ENCODE measurements at regions not wholly inside any gene's neighbourhood (a gene's known extent, or its start where the extent isn't known, plus 50 kb on each side); places are given as distances from the start of the nearest gene placed in this dataset.
"Not testable (repeated sequence)": the region's sequence is repeated elsewhere in the genome, so short reads cannot be mapped to it uniquely, and the experiment has no call there.

DNA sequence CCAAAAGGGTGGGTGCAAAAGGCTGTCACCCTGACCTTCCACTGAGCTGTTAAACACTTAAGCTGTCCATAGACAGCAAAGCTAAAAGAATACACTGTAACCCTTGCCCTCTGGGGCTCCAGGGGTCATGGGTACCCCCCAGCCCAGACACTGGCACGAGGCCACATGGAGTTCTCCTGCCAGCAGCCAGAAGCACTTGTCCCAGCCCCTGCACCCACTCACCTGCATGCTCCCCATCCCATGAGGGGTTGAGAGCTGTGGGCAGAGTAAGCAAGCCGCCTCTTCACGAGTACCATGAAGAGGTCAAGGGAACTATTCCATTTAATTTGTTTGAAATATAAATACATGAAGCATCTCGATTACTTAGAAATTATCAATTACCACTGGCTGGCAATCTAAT is 867.1 kb upstream of the ZEB2 start:
- Histone ChIP-seq H3K4me3 (ENCODE audit: low read length in 3 of 3) (no peak overlapping the region), H3K27me3 (ENCODE audit: control insufficient read depth in 3 of 3, insufficient read depth in 3 of 3, low read length in 3 of 3) (no peaks in the 10 kb centered on the region), H3K4me1 (ENCODE audit: control insufficient read depth in 3 of 3, insufficient read depth in 3 of 3, low read length in 3 of 3) (no peaks in the 10 kb centered on the region), H3K9me3 (ENCODE audit: control insufficient read depth in 3 of 3, low read length in 3 of 3) (no peaks in the 10 kb centered on the region), H3K27ac (ENCODE audit: low read depth, low read length) (no peak overlapping the region), H3K36me3 (ENCODE audit: control insufficient read depth in 3 of 3, insufficient read depth in 3 of 3, low read length in 3 of 3) (no peaks in the 10 kb centered on the region), H3K9ac (ENCODE audit: low read depth in 1 of 3, low read length in 3 of 3) (no peak overlapping the region)

DNA sequence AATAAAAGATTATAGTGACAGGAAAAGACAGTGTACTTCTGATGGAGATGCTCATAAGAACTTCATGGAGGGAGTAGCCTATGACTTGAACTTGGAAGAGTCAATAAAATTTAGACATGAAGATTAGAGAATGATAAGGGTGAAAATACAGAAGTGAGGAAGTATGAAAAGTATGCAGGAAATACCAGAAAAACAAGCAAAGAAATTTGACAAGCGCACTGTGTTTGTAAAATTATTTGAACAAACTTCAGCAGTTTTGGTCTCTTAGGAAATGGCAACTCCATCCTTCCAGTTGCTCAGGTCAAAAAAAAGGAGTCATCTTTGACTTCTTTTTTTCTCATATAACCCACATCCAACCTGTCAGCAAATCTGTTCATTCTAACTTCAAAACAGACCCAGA is 864.0 kb upstream of the ZEB2 start:
- no peaks in the 10 kb centered on the region for H3K9me3 ChIP-seq (ENCODE audit: control insufficient read depth in 3 of 3, low read length in 3 of 3)
- no peaks in the 10 kb centered on the region for H3K36me3 ChIP-seq (ENCODE audit: control insufficient read depth in 3 of 3, insufficient read depth in 3 of 3, low read length in 3 of 3)
- no peaks in the 10 kb centered on the region for H3K27me3 ChIP-seq (ENCODE audit: control insufficient read depth in 3 of 3, insufficient read depth in 3 of 3, low read length in 3 of 3)
- H3K27ac ChIP-seq (ENCODE audit: low read depth, low read length): no peak overlapping the region
- H3K4me3 ChIP-seq (ENCODE audit: low read length in 3 of 3): no peak overlapping the region
- H3K9ac ChIP-seq (ENCODE audit: low read depth in 1 of 3, low read length in 3 of 3): no peak overlapping the region
- H3K4me1 ChIP-seq (ENCODE audit: control insufficient read depth in 3 of 3, insufficient read depth in 3 of 3, low read length in 3 of 3): no peaks in the 10 kb centered on the region

DNA sequence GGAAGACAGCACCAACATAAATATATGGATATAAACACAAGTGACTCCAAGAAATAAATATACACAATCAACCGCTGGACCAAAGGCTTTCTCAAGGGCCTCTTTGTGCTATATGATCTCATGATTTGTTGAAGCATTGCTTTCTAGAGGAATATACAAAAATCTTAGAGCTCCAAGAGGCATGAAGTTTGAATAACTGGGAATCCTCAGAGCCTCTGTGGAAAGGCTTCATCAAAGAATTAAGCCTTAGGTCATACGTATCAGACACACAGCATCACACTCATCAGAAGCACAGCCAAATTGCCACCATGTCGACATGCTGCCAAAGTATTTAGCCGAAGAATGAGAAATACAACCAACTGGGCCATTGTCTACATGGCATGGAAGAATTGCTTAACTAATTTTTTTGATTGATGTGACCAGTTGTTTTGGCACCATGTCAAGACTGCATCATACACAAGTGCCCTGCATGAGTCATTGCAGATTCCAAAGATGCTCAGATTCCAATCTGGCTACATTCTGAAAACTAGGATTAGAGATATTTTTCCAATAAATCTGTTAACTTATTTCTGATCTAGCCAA is 860.6 kb upstream of the ZEB2 start:
- Histone ChIP-seq H3K9ac (ENCODE audit: low read depth in 1 of 3, low read length in 3 of 3) (no peak overlapping the region), H3K27me3 (ENCODE audit: control insufficient read depth in 3 of 3, insufficient read depth in 3 of 3, low read length in 3 of 3) (no peaks in the 10 kb centered on the region), H3K4me3 (ENCODE audit: low read length in 3 of 3) (no peak overlapping the region), H3K9me3 (ENCODE audit: control insufficient read depth in 3 of 3, low read length in 3 of 3) (no peaks in the 10 kb centered on the region), H3K27ac (ENCODE audit: low read depth, low read length) (no peak overlapping the region), H3K4me1 (ENCODE audit: control insufficient read depth in 3 of 3, insufficient read depth in 3 of 3, low read length in 3 of 3) (no peaks in the 10 kb centered on the region), H3K36me3 (ENCODE audit: control insufficient read depth in 3 of 3, insufficient read depth in 3 of 3, low read length in 3 of 3) (no peaks in the 10 kb centered on the region)

DNA sequence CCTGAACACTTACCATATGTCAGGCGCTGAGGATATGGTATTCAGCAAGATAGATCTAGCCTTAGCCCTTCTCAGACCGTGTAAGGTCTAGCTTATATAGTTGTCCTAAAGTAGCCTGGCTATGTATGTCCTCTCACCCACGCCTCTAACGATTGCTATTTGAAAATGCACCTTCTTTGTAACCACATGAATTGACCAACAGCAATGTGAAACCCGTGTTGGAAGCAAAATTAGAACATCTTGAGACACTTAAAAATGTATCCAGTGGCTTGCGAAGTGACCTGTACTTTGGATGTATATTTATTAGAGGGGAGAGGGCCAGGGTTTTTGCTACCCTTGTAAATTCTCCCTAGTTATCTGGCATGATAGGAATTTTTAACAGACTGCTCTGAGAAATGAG is 860.0 kb upstream of the ZEB2 start:
- H3K27ac ChIP-seq (ENCODE audit: low read depth, low read length): no peak overlapping the region
- H3K4me3 ChIP-seq (ENCODE audit: low read length in 3 of 3): no peak overlapping the region
- H3K27me3 ChIP-seq (ENCODE audit: control insufficient read depth in 3 of 3, insufficient read depth in 3 of 3, low read length in 3 of 3): no peaks in the 10 kb centered on the region
- H3K9me3 ChIP-seq (ENCODE audit: control insufficient read depth in 3 of 3, low read length in 3 of 3): no peaks in the 10 kb centered on the region
- H3K9ac ChIP-seq (ENCODE audit: low read depth in 1 of 3, low read length in 3 of 3): no peak overlapping the region
- no peaks in the 10 kb centered on the region for H3K36me3 ChIP-seq (ENCODE audit: control insufficient read depth in 3 of 3, insufficient read depth in 3 of 3, low read length in 3 of 3)
- H3K4me1 ChIP-seq (ENCODE audit: control insufficient read depth in 3 of 3, insufficient read depth in 3 of 3, low read length in 3 of 3): no peaks in the 10 kb centered on the region

DNA sequence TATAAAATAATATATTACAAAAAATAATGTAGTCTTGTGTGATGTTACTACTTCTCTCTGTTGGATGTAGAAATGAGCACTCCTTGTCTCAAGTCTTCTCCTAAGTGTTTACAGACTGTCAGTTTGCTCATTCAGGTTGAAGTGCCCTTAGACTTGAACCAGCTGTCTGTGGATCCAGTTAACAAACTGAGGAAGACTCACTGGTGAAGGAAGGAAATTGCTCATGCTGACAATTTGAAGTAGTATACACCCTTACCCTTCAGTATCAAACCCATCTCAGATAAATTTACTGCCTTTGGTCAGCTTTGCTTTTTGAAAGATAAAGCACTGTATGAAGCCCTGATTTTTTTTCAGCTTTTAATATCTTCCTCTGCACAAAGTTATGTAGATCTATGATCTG is 854.2 kb upstream of the ZEB2 start:
- Histone ChIP-seq H3K4me3 (ENCODE audit: low read length in 3 of 3) (no peak overlapping the region), H3K9me3 (ENCODE audit: control insufficient read depth in 3 of 3, low read length in 3 of 3) (no peaks in the 10 kb centered on the region), H3K9ac (ENCODE audit: low read depth in 1 of 3, low read length in 3 of 3) (no peak overlapping the region), H3K36me3 (ENCODE audit: control insufficient read depth in 3 of 3, insufficient read depth in 3 of 3, low read length in 3 of 3) (no peaks in the 10 kb centered on the region), H3K27ac (ENCODE audit: low read depth, low read length) (no peak overlapping the region), H3K27me3 (ENCODE audit: control insufficient read depth in 3 of 3, insufficient read depth in 3 of 3, low read length in 3 of 3) (no peaks in the 10 kb centered on the region), H3K4me1 (ENCODE audit: control insufficient read depth in 3 of 3, insufficient read depth in 3 of 3, low read length in 3 of 3) (no peaks in the 10 kb centered on the region)

DNA sequence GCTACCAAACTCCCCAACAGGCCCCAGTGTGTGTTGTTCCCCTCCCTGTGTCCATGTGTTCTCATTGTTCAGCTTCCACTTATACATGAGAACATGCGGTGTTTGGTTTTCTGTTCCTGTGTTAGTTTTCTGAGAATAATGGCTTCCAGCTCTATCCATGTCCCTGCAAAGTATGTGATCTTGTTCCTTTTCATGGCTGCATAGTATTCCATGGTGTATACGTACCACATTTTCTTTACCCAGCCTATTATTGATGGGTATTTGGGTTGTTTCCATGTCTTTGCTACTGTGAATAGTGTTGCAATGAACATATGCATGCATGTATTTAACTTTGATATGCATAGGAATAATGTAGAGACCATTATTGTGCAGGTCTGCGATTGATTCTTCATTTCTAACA is 847.4 kb upstream of the ZEB2 start:
- H3K36me3 ChIP-seq (ENCODE audit: control insufficient read depth in 3 of 3, insufficient read depth in 3 of 3, low read length in 3 of 3); H3K27ac ChIP-seq (ENCODE audit: low read depth, low read length); H3K9me3 ChIP-seq (ENCODE audit: control insufficient read depth in 3 of 3, low read length in 3 of 3); H3K4me1 ChIP-seq (ENCODE audit: control insufficient read depth in 3 of 3, insufficient read depth in 3 of 3, low read length in 3 of 3); H3K27me3 ChIP-seq (ENCODE audit: control insufficient read depth in 3 of 3, insufficient read depth in 3 of 3, low read length in 3 of 3); H3K9ac ChIP-seq (ENCODE audit: low read depth in 1 of 3, low read length in 3 of 3); H3K4me3 ChIP-seq (ENCODE audit: low read length in 3 of 3): not testable (repeated sequence)

DNA sequence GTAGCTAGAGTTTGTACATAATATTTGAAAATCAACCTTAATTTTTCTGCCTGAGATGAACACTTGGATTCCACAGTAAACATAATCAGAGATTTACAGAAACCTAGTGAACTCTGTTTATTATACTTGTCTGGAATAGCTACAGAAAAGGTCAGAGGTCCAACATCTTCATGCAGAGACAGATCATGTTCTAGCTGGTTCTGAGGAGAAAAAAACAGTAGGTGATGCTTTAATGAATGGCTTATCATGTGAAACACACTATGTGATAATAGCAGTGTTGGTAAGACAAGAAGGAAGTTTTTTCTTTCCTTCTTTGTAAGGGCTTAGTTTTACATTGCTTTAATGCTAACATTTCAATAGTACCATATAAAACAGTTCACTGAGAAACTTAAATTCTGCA is 846.4 kb upstream of the ZEB2 start:
- no peak overlapping the region for H3K27ac ChIP-seq (ENCODE audit: low read depth, low read length)
- no peaks in the 10 kb centered on the region for H3K9me3 ChIP-seq (ENCODE audit: control insufficient read depth in 3 of 3, low read length in 3 of 3)
- no peak overlapping the region for H3K4me3 ChIP-seq (ENCODE audit: low read length in 3 of 3)
- H3K9ac ChIP-seq (ENCODE audit: low read depth in 1 of 3, low read length in 3 of 3): no peak overlapping the region
- no peaks in the 10 kb centered on the region for H3K27me3 ChIP-seq (ENCODE audit: control insufficient read depth in 3 of 3, insufficient read depth in 3 of 3, low read length in 3 of 3)
- H3K36me3 ChIP-seq (ENCODE audit: control insufficient read depth in 3 of 3, insufficient read depth in 3 of 3, low read length in 3 of 3): no peaks in the 10 kb centered on the region
- no peaks in the 10 kb centered on the region for H3K4me1 ChIP-seq (ENCODE audit: control insufficient read depth in 3 of 3, insufficient read depth in 3 of 3, low read length in 3 of 3)

DNA sequence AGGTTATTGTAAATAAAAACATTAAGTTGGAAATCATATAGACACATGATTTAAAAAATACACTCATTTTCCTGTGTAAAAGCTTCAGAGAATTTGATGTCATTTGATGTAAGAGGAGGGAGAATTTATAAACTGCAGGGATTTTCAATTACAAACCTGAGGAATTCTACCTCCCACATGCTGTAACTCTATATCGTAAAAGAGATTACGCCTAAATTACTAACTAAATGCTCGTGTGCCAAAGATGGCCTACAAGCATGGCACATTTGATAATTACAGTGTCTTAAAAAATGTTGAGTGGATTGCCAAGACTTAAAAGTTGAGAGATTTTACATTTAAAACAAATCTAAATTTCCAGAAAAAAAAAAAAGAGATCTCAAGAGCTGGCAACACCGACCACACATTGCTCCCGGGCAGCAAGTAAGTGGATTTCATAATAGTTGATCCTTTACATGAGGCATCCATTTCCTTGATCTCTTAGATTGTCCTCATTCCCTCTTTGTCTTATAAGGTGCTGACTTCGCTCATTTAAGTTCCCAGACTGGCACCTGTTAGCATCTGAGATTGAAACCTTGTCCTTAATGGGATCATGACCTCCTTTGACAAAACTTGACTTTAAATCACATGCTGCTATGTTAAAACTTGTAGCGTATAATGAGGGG is 840.3 kb upstream of the ZEB2 start:
- Histone ChIP-seq H3K27ac (ENCODE audit: low read depth, low read length) (no peak overlapping the region), H3K4me3 (ENCODE audit: low read length in 3 of 3) (no peak overlapping the region), H3K27me3 (ENCODE audit: control insufficient read depth in 3 of 3, insufficient read depth in 3 of 3, low read length in 3 of 3) (no peaks in the 10 kb centered on the region), H3K36me3 (ENCODE audit: control insufficient read depth in 3 of 3, insufficient read depth in 3 of 3, low read length in 3 of 3) (no peaks in the 10 kb centered on the region), H3K4me1 (ENCODE audit: control insufficient read depth in 3 of 3, insufficient read depth in 3 of 3, low read length in 3 of 3) (no peaks in the 10 kb centered on the region), H3K9me3 (ENCODE audit: control insufficient read depth in 3 of 3, low read length in 3 of 3) (no peaks in the 10 kb centered on the region), H3K9ac (ENCODE audit: low read depth in 1 of 3, low read length in 3 of 3) (no peak overlapping the region)

DNA sequence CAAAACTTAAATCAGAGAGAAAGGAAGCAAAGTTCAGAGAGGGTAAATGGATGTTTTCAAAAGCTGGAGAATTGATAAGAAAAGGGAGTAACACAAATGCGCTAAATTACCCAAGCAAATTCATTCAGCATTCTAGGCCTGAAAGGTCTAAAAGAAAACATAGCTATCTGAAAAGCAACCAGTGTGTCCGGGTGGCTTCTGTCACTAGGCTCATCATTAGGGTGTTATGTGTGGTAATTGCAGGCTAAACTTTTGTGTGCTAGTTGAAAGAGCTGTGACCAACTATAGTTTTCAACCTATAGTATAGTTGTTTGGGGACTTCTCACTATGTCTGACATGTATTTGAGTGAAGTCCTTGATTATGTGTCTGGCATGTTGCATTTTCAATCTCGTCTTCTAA is 839.6 kb upstream of the ZEB2 start:
- H3K27me3 ChIP-seq (ENCODE audit: control insufficient read depth in 3 of 3, insufficient read depth in 3 of 3, low read length in 3 of 3): no peaks in the 10 kb centered on the region
- no peaks in the 10 kb centered on the region for H3K4me1 ChIP-seq (ENCODE audit: control insufficient read depth in 3 of 3, insufficient read depth in 3 of 3, low read length in 3 of 3)
- no peak overlapping the region for H3K4me3 ChIP-seq (ENCODE audit: low read length in 3 of 3)
- no peaks in the 10 kb centered on the region for H3K9me3 ChIP-seq (ENCODE audit: control insufficient read depth in 3 of 3, low read length in 3 of 3)
- H3K36me3 ChIP-seq (ENCODE audit: control insufficient read depth in 3 of 3, insufficient read depth in 3 of 3, low read length in 3 of 3): no peaks in the 10 kb centered on the region
- no peak overlapping the region for H3K27ac ChIP-seq (ENCODE audit: low read depth, low read length)
- H3K9ac ChIP-seq (ENCODE audit: low read depth in 1 of 3, low read length in 3 of 3): no peak overlapping the region

DNA sequence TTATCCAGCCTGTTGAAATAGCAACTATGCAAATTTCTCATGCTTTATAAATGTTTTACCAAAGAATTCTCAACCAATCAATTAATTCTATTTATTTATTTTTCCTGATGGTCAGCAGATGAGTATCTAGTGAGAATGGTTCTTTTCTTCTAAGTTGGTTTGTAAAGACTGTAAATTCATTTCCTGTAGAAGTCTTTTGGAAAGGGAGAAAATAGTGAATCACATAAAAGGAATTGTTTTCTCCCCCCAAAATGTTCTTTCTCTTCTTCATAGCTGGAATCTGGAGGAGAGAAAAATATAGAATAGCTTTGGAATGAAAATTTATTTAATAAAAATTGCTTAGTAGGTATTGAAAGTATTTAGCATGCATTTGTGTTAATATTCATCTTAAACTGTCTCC is 836.1 kb upstream of the ZEB2 start:
- Histone ChIP-seq H3K27me3 (ENCODE audit: control insufficient read depth in 3 of 3, insufficient read depth in 3 of 3, low read length in 3 of 3) (no peaks in the 10 kb centered on the region), H3K9ac (ENCODE audit: low read depth in 1 of 3, low read length in 3 of 3) (no peak overlapping the region), H3K4me1 (ENCODE audit: control insufficient read depth in 3 of 3, insufficient read depth in 3 of 3, low read length in 3 of 3) (no peaks in the 10 kb centered on the region)

More for the DNA sequence above, 836.1 kb upstream of the ZEB2 start:
- Histone ChIP-seq H3K36me3 (ENCODE audit: control insufficient read depth in 3 of 3, insufficient read depth in 3 of 3, low read length in 3 of 3) (no peaks in the 10 kb centered on the region), H3K9me3 (ENCODE audit: control insufficient read depth in 3 of 3, low read length in 3 of 3) (no peaks in the 10 kb centered on the region), H3K4me3 (ENCODE audit: low read length in 3 of 3) (no peak overlapping the region), H3K27ac (ENCODE audit: low read depth, low read length) (no peak overlapping the region)

All from skeletal muscle tissue (tissue), 3 donors.